Fibroblast of skin of scalp (primary cell): ENCODE measurements at regions not wholly inside any gene's neighbourhood (a gene's known extent, or its start where the extent isn't known, plus 50 kb on each side); places are given as distances from the start of the nearest gene placed in this dataset.

Source experiments
- DNase-seq: peaks from one replicate; pipeline ENCODE4 v3.0.0-alpha.2; 2013

DNA sequence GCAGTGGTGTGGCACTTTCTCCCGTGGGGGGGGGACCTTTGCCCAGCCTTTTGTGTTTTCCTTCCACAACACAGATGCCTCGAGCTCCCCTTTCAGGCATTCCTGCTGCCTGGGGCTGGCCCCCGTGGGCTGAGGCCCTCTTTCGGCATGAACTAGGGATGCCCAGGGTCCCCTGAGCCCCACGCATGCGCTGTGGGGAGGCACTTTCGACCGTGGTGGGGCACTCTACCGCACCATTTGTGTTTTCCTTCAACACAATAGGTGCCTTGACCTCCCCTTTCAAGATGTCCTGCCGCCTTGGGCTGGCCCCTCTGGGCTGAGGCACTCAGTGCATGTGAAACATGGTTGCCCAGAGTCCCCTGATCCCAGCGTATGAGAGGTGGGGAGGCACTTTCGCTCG lies 363.7 kb downstream of the ALG10 start:
- no peak for DNase-seq

DNA sequence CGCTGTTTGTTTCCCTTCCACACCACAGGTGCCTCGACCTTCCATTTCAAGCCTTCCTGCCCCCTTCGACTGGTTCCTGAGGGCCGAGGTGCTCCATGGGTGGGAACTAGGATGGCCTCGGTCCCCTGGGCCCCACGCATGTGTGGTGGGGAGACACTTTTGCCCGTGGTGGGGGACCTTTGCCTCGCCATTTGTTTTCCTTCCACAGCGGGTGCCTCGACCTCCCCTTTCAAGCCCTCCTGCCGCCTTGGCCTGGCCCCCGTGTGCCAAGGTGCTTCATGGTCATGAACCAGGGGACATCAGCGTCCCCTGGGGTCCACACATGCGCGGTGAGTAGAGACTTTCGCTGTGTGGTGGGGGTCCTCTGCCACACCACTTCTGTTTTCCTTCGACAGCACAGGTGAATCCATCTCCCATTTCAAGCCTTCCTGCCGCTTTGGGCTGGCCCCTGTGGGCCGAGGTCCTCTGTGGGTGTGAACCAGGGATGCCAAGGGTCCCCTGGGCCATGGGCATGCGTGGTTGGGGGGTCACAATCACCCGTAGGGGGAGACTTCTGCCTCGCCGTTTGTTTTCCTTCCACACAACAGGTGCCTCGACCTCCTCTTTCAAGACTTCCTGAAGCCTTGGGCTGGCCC lies 364.4 kb downstream of the ALG10 start:
- no peak for DNase-seq

DNA sequence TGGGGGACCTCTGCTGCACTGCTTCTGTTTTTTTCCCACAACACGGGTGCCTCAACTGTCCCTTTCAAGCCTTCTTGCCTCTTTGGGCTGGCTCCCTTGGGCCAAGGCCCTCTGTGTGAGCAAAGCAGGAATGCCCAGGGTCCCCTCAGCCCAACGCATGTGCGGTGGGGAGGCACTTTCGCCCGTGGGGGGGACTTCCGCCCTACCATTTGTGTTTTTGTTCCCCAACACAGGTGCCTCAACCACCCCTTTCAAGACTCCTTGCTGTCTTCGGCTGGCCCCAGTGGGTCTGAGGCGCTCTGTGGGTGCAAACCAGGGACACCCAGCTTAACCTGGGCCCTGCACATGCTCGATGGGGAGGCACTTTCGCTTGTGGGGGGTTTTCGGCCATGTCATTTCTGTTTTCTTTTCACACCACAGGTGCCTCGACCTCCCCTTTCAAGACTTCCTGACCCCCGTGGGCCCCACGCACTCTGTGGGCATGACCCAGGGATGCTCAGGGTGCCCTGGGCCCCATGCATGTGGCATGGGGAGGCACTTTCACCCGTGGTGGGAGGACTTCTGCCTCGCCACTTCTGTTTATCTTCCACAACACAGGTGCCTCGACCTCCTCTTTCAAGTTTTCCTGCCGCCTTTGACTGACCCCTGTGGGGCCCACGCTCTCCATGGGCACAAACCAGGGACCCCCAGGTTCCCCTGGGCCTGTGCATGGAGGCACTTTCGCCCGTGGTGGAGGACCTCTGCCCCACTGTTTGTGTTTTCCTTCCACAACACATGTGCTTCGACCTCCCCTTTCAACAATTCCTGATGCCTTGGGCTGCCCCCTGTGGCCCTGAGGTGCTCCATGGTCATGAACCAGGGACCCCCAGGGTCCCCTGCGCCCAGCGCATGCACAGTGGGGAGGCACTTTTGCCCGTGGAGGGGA lies 365.7 kb downstream of the ALG10 start:
- no peak for DNase-seq

DNA sequence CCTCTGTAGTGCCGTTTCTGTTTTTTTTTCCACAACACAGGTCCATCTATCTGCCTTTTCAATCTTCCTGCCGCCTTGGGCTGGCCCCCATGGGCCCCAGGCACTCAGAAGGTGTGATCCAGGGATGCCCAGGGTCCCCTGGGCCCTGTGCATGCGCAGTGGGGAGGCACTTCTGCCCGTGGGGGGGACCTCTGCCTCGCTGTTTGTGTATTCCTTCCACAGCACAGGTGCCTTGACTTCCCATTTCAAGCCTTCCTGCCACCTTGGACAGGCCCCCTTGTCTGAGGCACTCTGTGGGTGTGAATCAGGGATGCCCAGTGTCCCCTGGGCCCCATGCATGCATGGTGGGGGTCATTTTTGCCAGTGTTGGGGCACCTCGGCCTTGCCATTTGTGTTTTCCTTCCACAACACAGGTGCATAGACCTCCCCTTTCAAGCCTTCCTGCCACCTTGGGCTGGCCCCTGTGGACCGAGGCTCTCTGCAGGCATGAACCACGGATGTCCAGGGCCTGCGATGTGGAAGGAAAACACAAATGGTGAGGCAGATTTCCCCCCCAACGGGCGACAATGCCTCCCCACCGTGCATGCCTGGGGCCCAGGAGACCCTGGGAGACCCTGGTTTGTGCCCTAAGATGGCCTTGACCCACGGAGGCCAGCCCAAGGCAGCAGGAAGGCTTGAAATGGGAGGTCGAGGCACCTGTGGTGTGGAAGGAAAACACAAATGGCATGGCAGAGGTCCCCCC lies 366.5 kb downstream of the ALG10 start:
- DNase-seq, result no peak

DNA sequence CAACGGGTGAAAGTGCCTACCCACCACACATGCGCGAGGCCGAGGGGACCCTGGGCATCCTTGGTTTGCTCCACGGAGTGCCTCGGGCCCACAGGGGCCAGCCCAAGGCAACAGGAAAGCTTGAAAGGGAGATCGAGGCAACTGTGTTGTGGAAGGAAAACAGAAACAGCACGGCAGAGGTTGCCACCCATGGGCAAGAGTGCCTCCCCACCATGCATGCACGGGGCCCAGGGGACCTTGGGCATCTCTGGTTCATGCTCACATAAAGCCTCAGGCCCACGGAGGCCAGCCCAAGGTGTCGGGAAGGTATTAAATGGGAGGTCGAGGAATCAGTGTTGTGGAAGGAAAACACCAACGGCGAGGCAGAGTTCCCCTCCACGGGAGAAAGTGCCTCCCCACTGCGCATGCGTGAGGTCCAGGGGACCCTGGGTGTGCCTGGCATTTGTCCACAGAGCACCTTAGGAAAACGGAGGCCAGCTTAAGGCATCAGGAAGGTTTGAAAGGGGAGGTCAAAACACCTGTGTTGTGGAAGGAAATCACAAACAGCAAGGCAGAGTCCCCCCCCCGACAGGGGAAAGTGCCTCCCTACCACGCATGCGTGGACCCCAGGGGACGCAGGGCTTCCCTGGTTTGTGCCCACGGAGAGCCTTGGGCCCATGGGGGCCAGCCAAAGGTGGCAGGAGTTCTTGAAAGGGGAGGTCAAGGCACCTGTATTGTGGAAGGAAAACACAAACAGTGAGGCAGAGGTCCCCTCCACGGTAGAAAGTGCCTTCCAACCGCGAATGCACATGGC lies 367.3 kb downstream of the ALG10 start:
- no peak for DNase-seq

DNA sequence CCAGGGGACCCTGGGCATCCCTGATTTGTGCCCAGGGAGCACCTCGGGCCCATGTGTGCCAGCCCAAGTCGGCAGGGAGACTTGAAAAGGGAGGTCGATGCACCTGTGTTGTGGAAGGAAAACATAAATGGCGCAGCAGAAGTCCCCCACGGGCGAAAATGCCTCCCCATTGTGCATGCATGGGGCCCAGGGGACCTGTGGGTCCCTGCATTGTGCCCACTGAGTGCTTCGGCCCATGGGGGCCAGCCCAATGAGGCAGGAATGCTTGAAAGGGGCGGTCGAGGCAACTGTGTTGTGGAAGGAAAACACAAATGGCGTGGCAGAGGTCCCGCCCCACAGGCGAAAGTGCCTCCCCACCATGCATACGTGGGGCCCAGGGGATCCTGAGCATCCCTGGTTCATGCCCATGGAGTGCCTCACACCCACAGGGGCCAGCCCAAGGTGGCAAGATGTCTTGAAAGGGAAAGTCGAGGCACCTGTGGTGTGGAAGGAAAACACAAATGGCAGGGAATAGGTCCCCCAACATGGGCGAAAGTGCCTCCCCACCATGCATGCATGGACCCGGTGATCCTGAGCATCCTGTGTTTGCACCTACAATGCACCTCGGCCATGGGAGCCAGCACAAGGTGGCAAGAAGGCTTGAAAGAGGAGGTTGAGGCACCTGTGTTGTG lies 368.0 kb downstream of the ALG10 start:
- DNase-seq, result no peak

DNA sequence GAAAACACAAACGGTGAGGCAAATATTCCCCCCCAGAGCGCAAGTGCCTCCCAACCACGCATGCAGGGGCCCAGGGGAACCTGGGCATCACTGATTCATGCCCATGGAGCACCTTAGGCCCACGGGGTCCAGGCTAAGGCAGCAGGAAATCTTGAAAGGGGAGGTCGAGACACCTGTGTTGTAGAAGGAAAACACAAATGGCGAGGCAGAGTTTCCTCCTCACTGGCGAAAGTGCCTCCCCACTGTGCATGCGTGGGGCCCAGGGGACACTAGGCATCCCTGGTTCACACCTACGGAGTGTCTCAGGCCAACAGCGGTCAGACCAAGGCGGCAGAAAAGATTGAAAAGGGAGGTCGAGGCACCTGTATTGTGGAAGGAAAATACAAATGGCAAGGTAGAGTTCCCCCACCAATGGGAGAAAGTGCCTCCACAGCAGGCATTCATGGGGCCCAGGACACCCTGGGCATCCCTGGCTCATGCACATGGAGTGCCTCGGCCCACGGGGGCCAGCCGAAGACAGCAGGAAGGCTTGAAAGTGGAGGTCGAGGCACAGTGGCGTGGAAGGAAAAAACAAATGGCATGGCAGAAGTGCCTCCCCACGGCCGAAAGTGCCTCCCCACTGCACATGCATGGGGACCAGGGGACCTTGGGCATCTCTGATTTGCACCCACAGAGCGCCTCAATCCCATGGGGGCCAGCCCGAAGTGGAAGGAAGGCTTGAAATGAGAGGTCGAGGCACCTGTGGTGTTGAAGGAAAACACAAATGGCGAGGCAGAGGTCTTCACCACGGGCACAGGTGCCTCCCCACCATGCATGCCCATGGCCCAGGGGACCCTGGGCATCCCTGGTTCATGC lies 368.8 kb downstream of the ALG10 start:
- DNase-seq, result no peak

DNA sequence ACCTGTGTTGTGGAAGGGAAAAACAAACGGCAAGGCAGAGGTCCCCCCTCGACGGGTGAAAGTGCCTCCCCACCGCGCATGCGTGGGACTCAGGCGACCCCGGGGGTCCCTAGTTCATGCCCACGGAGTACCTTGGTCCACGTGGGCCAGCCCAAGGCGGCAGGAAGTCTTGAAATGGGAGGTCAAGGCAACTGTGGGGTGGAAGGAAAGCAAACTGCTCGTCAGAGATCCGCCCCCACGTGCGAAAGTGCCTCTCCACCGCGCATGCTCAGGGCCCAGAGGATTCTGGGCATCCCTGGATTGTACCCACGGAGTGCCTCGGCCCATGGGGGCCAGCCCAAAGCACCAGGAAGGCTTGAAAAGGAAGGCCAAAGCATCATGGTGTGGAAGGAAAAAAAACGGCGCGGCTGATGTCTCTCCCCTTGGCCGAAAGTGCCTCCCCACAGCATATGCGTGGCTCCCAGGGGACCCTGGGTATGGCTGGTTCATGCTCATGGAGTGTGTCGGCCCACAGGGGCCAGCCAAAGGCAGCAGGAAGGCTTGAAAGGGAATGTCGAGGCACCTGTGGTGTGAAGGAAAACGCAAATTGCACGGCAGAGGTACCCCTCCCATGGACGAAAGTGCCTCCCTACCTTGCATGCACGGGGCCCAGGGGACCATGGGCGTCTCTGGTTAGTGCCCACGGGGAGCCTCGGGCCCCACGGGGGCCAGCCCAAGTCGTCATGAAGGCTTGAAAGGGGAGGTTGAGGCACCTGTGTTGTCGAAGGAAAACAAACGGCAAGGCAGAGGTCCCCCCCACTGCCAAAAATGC lies 369.7 kb downstream of the ALG10 start:
- no peak for DNase-seq

DNA sequence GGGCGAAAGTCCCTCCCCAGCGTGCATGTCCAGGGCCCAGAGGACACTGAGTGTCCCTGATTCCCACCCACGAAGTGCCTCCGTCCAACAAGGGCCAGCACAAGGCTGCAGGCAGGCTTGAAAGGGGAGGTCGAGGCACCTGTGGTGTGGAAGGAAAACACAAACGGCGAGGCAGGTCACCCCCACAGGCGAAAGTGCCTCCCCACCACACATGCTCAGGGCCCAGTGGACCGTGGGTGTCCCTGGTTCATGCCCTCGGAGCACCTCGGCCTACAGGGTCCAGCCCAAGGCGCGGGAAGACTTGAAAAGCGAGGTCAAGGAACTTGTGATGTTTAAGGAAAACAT lies 370.4 kb downstream of the ALG10 start:
- DNase-seq, result no peak

DNA sequence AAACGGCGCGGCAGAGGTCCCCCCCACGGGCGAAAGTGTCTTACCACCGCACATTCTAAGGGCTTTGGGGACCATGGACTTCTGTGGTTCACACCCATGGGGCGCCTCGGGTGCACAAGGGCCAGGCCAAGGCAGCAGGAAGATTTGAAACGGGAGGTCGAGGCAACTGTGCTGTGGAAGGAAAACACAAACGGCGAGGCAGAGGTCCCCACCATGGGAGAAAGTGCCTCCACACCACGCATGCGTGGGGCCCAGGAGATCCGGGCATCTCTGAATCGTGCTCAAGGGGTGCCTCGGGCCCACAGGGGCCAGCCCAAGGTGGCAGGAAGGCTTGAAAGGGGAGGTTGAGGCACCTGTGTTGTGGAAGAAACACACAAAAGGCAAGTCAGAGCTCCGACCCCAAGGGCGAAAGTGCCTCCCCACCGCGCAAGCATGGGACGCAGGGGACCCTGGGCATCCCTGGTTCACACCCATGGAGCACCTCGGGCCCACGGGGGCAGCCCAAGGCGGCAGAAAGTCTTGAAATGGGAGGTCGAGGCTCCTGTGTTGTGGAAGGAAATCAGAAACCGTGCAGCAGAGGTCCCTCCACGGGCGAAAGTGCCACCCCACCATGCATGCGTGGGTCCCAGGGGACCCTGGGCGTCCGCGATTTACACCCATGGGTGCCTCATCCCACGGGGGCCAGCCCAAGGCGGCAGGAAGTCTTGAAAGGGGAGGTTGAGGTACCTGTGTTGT lies 371.0 kb downstream of the ALG10 start:
- no peak for DNase-seq

DNA sequence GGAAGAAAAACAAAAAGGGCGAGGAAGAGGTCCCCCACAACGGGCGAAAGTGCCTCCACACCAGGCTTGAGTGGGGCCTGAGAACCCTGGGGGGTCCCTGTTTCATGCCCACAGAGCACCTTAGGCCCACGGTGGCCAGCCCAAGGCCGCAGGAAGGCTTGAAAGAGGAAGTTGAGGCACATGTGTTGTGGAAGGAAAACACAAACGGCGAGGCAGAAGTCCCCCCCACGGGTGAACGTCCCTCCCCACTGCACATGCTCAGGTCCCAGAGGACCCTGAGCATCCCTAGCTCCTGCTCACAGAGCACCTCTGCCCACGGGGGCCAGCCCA lies 371.5 kb downstream of the ALG10 start:
- DNase-seq, result no peak

DNA sequence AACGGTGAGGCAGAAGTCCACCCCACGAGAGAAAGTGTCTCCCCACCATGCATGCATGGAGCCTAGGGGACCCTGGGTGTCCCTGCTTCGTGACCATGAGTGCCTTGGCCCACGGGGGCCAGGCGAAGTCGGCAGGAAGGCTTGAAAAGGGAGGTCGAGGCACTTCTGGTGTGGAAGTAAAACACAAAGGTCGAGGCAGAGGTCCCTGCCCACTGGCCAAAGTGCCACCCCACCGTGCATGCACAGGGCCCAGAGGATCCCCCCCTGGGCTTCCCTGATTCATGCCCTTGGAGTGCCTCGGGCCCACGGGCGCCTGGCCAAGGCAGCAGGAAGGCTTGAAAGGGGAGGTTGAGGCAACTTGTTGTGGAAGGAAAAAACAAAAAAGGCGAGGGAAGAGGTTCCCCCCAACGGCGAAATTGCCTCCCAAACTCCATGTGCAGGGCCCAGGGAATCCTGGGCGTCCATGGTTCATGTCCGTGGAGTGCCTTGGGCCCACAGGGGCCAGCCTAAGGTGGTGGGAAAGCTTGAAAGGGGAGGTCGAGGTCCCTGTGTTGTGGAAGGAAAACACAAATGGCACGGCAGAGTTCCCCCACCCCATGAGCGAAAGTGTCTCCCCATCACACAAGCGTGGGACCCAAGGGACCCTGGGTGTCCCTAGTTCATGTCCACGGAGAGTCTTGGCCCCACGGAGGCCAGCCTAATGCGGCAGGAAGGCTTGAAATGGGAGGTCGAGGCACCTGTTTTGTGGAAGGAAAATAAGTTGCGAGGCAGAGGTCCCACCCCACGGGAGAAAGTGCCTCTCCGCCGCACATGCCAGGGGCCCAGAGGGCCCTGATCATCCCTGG lies 372.1 kb downstream of the ALG10 start:
- no peak for DNase-seq

DNA sequence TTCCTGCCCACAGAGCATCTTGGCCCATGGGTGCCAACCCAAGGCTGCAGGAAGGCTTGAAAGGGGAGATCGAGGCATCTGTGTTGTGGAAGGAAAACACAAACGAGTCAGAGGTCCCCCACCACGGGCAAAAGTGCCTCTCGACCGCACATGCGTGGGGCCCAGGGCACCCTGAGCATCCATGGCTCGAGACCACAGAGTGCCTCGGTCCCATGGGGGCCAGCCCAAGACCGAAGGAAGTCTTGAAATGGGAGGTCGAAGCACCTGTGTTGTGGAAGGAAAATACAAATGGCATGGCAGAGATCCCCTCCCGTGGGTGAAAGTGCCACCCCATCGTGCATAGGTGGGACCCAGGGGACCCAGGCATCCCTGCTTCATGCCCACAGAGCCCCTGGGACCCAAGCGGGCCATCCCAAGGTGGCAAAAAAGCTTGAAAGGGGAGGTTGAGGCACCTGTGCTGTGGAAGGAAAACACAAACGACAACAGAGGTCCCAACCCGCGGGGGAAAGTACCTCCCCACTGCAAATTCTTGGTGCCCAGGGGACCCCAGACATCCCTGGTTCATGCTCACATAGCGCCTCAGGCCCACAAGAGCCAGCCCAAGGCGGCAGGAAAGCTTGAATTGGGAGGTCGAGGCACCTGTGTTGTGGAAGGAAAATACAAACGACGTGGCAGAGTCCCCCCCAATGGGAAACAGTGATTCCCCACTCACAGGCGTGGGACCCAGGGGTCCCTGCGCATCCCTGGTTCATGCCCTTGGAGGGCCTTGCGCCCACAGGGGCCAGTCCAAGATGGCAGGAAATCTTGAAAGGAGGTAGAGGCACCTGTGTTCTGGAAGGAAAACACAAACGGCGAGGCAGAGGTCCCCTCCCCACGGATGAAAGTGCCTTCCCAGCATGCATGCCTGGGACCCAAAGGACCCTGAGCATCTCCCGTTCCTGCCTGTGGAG lies 373.0 kb downstream of the ALG10 start:
- DNase-seq, result no peak

DNA sequence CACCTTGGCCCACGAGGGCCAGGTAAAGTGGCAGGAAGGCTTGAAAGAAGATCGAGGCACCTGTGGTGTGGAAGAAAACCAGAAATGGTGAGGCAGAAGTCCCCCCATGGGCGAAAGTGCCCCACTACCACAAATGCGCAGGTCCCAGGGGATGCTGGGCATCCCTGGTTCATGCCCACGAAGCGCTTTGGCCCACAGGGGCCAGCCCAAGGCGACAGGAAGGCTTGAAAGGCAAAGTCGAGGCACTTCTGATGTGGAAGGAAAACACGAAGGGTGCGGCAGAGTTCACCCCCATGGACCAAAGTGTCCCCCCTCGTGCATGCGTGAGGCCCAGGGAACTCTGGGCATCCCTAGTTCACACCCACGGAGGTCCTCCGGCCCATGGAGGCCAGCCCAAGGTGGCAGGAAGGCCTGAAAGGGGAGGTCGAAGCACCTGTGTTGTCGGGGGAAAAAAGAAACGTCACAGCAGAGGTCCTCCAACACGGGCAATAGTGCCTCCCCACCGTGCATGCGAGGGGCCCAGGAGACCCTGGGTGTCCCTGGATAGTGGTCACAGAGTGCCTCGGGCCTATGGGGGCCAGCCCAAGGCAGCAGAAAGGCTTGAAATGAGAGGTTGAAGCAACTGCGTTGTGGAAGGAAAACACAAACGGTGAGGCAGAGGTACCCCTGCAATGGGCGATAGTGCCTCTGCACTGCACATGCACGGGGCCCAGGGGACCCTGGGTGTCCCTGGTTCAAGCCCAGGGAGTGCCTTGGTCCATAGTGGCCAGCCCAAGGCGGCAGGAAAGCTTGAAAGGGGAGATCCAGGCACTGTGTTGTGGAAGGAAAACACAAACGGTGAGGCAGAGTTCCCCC lies 373.9 kb downstream of the ALG10 start:
- DNase-seq, result no peak

DNA sequence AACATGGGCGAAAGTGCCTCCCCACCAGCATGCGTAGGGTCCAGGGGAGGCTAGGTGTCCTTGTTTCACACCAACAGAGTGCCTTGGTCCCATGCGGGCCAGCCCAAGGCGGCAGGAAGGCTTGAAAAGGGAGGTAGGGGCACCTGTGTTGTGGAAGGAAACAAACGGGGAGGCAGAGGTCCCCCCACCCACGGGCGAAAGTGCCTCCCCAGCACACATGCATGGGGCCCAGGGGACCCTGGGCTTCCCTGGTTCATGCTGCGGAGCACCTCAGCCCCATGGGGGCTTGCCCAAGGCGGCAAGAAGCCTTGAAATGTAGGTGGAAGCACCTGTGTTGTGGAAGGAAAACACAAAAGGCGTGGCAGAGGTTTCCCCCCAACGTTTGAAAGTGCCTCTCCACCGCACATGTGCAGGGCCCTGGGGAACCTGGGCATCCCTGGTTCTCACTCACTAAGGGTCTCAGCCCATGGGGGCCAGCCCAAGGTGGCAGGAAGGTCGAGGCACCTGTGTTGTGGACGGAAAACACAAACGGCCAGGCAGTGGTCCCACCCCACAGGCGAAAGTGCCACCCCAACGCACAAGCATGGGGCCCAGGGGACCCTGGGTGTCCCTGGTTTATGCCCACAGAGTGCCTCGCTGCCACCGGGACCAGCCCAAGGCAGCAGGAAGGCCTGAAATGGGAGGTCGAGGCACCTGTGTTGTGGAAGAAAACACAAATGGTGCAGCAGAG lies 374.7 kb downstream of the ALG10 start:
- DNase-seq, result no peak
